Stomach (tissue), 8 donors: ENCODE measurements at regions not wholly inside any gene's neighbourhood (a gene's known extent, or its start where the extent isn't known, plus 50 kb on each side); places are given as distances from the start of the nearest gene placed in this dataset.

ENCODE experiments used
- DNase-seq, 2 donors: peaks; one replicate each; pipeline versions ENCODE4 v3.0.0 to v3.0.0-alpha.2; 2013 to 2019
- H3K27ac ChIP-seq, 5 donors: fragments of 200-600 bp in 4 of 5; sonication (generic) in 4 of 5; one replicate each; pipeline ENCODE4 v1.5.1; 2013 to 2019; ENCODE audit warnings: mild to moderate bottlenecking in 1 of 5, moderate library complexity in 1 of 5
- H3K27me3 ChIP-seq, 3 donors: fragments of 200-600 bp; sonication (generic); one replicate each; pipeline ENCODE4 v1.5.1; 2017 to 2019; ENCODE audit warnings: mixed run types in 1 of 3
- H3K36me3 ChIP-seq, 4 donors: fragments of 200-600 bp; sonication (generic); 1 replicate in 3 of 4; 2 replicates in 1 of 4; pipeline ENCODE4 v1.5.1; 2016 to 2019
- H3K4me1 ChIP-seq, 4 donors: fragments of 200-600 bp; sonication (generic); one replicate each; pipeline ENCODE4 v1.5.1; 2016 to 2019
- H3K4me3 ChIP-seq, 4 donors: fragments of 200-600 bp; sonication (generic) in 3 of 4; one replicate each; pipeline ENCODE4 v1.5.1; 2016 to 2019; ENCODE audit warnings: mild to moderate bottlenecking in 1 of 4
- H3K9me3 ChIP-seq, 4 donors: fragments of 200-600 bp; sonication (generic); one replicate each; pipeline ENCODE4 v1.5.1; 2016 to 2019
- EP300 ChIP-seq: sonication (generic); formaldehyde crosslinking; IDR thresholded peaks from one replicate; pipeline ENCODE4 v1.6.1; 2017; ENCODE audit warnings: antibody characterized with exemption
- POLR2A ChIP-seq, 4 donors: fragments of 450-650 bp; IDR thresholded peaks; one replicate each; pipeline ENCODE4 v1.6.1; 2016; ENCODE audit warnings: antibody characterized with exemption in 4 of 4, control low read depth in 2 of 4, mild to moderate bottlenecking in 1 of 4, moderate library complexity in 1 of 4
- POLR2AphosphoS5 ChIP-seq, 3 donors: sonication (generic); formaldehyde crosslinking; IDR thresholded peaks; one replicate each; pipeline ENCODE4 v1.6.1; 2016; ENCODE audit warnings: antibody characterized with exemption in 3 of 3
- WGBS, 5 donors: extraction: QIAGEN DNeasy Blood & Tissue Kit in 3 of 5; methylation state at CpG; one replicate each; pipeline versions ENCODE4 v1.1.5 to v1.1.7; 2013 to 2018; 5-methylcytosine and 5-hydroxymethylcytosine counted together
- intact Hi-C: fragments of 100-400 bp; cut with DNase I; formaldehyde crosslinking; loops from one replicate; pipeline ENCODE4 v1.15.1; 2023; ENCODE audit warnings: low total_unique reads
- TF ChIP-seq, protein P1 (sequence below), 7 experiments: fragments of 450-650 bp in 4 of 7; fragments of 200-600 bp in 3 of 7; sonication (generic) in 3 of 7; IDR thresholded peaks; one replicate each; pipeline ENCODE4 v1.5.1; 2016 to 2019; ENCODE audit warnings: antibody characterized with exemption in 7 of 7, control low read depth in 2 of 7, mild to moderate bottlenecking in 1 of 7
- donor health status: healthy with polysubstance abuse.
- donor health status: Bipolar disorder and iron deficiency.
- donor health status: healthy.

DNA sequence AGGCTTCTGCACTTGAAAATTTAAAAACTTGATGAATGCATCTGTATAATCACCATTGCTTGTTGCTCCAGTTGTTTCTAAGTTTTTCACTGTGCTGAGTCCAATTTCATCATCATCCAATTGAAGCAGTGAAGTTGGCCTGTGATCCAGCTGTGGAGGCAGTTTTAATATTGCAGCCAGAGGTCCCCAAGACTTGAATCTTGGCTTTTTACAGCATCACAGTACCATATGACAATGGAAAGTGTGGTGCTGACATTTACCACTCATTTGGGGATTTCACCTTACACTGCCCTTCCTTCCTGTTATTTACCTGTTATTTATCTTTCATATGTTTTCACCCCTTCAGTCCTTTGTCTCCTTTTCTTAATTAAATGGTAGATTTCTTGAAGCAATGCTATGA, 76.2 kb upstream of the SPIN1 start:
- H3K4me1 ChIP-seq = no peaks in the 10 kb centered on the region
- H3K27me3 ChIP-seq = no peaks in the 10 kb centered on the region
- no peak overlapping the region for H3K4me3 ChIP-seq
- intact Hi-C loops = no loop called here
- no peak overlapping the region for H3K27ac ChIP-seq
- no peaks in the 10 kb centered on the region for H3K9me3 ChIP-seq
- no peak for TF ChIP-seq POLR2A (IDR thresholded peaks at IDR 0.05)
- TF ChIP-seq EP300 = no peak
- TF ChIP-seq, protein P1, sequence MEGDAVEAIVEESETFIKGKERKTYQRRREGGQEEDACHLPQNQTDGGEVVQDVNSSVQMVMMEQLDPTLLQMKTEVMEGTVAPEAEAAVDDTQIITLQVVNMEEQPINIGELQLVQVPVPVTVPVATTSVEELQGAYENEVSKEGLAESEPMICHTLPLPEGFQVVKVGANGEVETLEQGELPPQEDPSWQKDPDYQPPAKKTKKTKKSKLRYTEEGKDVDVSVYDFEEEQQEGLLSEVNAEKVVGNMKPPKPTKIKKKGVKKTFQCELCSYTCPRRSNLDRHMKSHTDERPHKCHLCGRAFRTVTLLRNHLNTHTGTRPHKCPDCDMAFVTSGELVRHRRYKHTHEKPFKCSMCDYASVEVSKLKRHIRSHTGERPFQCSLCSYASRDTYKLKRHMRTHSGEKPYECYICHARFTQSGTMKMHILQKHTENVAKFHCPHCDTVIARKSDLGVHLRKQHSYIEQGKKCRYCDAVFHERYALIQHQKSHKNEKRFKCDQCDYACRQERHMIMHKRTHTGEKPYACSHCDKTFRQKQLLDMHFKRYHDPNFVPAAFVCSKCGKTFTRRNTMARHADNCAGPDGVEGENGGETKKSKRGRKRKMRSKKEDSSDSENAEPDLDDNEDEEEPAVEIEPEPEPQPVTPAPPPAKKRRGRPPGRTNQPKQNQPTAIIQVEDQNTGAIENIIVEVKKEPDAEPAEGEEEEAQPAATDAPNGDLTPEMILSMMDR (IDR thresholded peaks at IDR 0.05) = no peak
- no peak for TF ChIP-seq POLR2AphosphoS5 (IDR thresholded peaks at IDR 0.05)
- no peak for DNase-seq
- no peaks in the 10 kb centered on the region for H3K36me3 ChIP-seq

- no peak for TF ChIP-seq POLR2A (IDR thresholded peaks at IDR 0.05)
- TF ChIP-seq EP300 = no peak
- TF ChIP-seq POLR2AphosphoS5 (IDR thresholded peaks at IDR 0.05) = no peak
- TF ChIP-seq, protein P1 (IDR thresholded peaks at IDR 0.05) = no peak
- Histone ChIP-seq H3K27me3 (no peaks in the 10 kb centered on the region), H3K36me3 (no peaks in the 10 kb centered on the region), H3K9me3 (no peaks in the 10 kb centered on the region), H3K4me1 (no peaks in the 10 kb centered on the region), H3K27ac (no peak overlapping the region), H3K4me3 (no peak overlapping the region)
- WGBS, 5 donors = 42 to 59% (median 49%) methylated on average over 10 of the region's 10 CpGs
- intact Hi-C loops = no loop called here
- DNase-seq = peak in 1 of 2 donors; percentile 22
Measured at GRCh38 chr9:88310310-88310980, 77.8 kb upstream of the SPIN1 start.

DNA sequence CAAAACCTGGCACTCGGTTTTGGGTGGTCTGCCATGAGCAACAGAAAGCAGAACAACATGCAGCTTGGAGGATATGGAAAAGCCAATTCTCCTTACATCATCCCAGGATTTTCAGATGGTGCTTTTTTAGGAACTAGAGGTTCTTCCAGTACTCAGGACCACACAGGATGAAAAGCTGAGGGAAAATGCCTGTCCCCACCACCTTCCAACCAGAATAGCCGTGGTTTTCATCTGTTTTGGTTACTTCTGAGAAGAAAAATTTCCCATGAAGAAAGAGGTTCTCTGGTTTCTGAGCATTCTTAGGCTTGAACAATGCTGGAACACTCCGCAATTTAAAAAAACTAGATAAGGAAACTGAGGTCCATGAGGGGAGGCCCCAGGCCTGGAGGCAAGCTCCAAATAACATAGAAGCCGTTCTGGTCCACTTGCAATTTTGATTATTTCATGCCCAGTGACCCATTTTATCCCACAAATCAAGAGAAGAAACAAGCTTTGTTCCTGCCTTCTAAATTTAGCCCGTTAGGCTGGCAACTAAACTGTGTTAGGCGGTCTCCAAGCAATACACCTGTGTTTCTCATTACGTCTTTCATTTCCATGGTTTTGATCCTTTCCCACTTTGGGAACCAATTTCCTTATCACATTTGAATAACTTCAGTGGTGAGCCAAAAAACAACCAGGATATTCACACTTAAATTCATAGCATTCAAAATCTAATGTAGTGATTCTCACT, 79.2 kb upstream of the SPIN1 start:
- no peaks in the 10 kb centered on the region for H3K36me3 ChIP-seq
- H3K4me3 ChIP-seq = no peak overlapping the region
- H3K27ac ChIP-seq = no peak overlapping the region
- no peaks in the 10 kb centered on the region for H3K27me3 ChIP-seq
- intact Hi-C loops = no loop called here
- H3K4me1 ChIP-seq = no peaks in the 10 kb centered on the region
- no peaks in the 10 kb centered on the region for H3K9me3 ChIP-seq
- 82 to 92% (median 85%) methylated on average over 7 of the region's 7 CpGs for WGBS, 5 donors
- no peak for DNase-seq
- TF ChIP-seq EP300 = no peak

DNA sequence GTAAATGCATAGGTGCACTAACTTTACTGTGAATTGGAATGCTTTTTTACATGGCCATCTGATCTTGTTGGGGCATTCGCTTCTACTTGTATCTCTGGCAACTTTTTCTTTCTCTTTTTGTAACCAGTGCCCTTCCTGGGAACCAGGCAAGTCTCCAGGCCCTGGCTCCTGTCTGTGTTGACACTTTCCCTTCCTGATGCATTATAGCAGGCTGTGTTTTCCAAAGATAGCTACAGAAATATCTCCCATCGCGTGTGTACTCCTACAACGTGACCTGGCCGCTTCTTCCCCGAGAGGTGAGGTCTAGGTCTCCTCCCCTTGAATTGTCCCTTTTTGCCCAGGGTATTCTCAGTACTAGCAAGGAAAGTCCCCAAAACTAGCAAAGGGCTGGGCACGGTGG, 81.1 kb upstream of the SPIN1 start:
- Histone ChIP-seq H3K4me1 (no peaks in the 10 kb centered on the region), H3K36me3 (no peaks in the 10 kb centered on the region), H3K4me3 (no peak overlapping the region), H3K9me3 (no peaks in the 10 kb centered on the region), H3K27me3 (no peaks in the 10 kb centered on the region), H3K27ac (no peak overlapping the region)
- intact Hi-C loops = no loop called here
- no peak for TF ChIP-seq POLR2A (IDR thresholded peaks at IDR 0.05)
- TF ChIP-seq, protein P1 (IDR thresholded peaks at IDR 0.05) = no peak
- TF ChIP-seq EP300 = no peak
- TF ChIP-seq POLR2AphosphoS5 (IDR thresholded peaks at IDR 0.05) = no peak
- no peak for DNase-seq
- 48 to 76% (median 54%) methylated on average over 7 of the region's 7 CpGs for WGBS, 5 donors
